ENCODE measurements at regions not wholly inside any gene's neighbourhood (a gene's known extent, or its start where the extent isn't known, plus 50 kb on each side); places are given as distances from the start of the nearest gene placed in this dataset.

DNA sequence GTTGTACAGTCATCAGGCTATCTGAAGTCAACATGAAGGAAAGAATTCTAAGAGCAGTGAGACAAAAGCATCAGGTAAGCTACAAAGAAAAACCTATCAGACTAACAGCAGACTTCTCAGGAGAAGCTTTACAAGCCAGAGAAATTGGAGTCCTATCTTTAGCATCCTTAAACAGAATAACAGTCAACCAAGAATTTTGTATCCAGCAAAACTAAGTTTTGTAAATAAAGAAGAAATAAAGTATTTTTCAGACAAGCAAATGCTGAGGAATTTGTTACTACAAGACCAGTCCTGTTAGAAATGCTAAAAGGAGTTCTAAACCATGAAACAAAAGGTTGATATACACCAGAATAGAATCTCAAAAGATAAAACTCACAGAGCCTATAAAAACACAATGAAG, 501.2 kb downstream of the ZNF608 start:
- TF ChIP-seq, protein P1, sequence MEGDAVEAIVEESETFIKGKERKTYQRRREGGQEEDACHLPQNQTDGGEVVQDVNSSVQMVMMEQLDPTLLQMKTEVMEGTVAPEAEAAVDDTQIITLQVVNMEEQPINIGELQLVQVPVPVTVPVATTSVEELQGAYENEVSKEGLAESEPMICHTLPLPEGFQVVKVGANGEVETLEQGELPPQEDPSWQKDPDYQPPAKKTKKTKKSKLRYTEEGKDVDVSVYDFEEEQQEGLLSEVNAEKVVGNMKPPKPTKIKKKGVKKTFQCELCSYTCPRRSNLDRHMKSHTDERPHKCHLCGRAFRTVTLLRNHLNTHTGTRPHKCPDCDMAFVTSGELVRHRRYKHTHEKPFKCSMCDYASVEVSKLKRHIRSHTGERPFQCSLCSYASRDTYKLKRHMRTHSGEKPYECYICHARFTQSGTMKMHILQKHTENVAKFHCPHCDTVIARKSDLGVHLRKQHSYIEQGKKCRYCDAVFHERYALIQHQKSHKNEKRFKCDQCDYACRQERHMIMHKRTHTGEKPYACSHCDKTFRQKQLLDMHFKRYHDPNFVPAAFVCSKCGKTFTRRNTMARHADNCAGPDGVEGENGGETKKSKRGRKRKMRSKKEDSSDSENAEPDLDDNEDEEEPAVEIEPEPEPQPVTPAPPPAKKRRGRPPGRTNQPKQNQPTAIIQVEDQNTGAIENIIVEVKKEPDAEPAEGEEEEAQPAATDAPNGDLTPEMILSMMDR (IDR thresholded peaks at IDR 0.05; ENCODE audit: low read depth, low read length, missing input control), result no peak
- no peak for TF ChIP-seq MAX (IDR thresholded peaks at IDR 0.05)
- TF ChIP-seq RAD21 (IDR thresholded peaks at IDR 0.05), result no peak
- TF ChIP-seq EGR1 (IDR thresholded peaks at IDR 0.05; ENCODE audit: low read depth in 2 of 2), result no peak
- no peak for TF ChIP-seq TAF1 (conservative IDR thresholded peaks at IDR 0.05)
- TF ChIP-seq GABPA (IDR thresholded peaks at IDR 0.05 in 1 of 2, conservative IDR thresholded peaks at IDR 0.05 in 1 of 2), result no peak
- TF ChIP-seq NR2F2 (IDR thresholded peaks at IDR 0.05), result no peak
- TF ChIP-seq, protein P2, sequence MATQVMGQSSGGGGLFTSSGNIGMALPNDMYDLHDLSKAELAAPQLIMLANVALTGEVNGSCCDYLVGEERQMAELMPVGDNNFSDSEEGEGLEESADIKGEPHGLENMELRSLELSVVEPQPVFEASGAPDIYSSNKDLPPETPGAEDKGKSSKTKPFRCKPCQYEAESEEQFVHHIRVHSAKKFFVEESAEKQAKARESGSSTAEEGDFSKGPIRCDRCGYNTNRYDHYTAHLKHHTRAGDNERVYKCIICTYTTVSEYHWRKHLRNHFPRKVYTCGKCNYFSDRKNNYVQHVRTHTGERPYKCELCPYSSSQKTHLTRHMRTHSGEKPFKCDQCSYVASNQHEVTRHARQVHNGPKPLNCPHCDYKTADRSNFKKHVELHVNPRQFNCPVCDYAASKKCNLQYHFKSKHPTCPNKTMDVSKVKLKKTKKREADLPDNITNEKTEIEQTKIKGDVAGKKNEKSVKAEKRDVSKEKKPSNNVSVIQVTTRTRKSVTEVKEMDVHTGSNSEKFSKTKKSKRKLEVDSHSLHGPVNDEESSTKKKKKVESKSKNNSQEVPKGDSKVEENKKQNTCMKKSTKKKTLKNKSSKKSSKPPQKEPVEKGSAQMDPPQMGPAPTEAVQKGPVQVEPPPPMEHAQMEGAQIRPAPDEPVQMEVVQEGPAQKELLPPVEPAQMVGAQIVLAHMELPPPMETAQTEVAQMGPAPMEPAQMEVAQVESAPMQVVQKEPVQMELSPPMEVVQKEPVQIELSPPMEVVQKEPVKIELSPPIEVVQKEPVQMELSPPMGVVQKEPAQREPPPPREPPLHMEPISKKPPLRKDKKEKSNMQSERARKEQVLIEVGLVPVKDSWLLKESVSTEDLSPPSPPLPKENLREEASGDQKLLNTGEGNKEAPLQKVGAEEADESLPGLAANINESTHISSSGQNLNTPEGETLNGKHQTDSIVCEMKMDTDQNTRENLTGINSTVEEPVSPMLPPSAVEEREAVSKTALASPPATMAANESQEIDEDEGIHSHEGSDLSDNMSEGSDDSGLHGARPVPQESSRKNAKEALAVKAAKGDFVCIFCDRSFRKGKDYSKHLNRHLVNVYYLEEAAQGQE (IDR thresholded peaks at IDR 0.05), result no peak
